Thyroid gland (tissue), 4 donors: ENCODE measurements at regions not wholly inside any gene's neighbourhood (a gene's known extent, or its start where the extent isn't known, plus 50 kb on each side); places are given as distances from the start of the nearest gene placed in this dataset.

ENCODE experiments used
- DNase-seq, 2 donors: peaks; one replicate each; pipeline ENCODE4 v3.0.0-alpha.2; 2019
- H3K27ac ChIP-seq, 3 donors: fragments of 200-600 bp; sonication (generic); 1 replicate in 2 of 3; 2 replicates in 1 of 3; pipeline ENCODE4 v1.5.1; 2016 to 2019; ENCODE audit warnings: mild to moderate bottlenecking in 1 of 3, moderate library complexity in 1 of 3
- H3K27me3 ChIP-seq: fragments of 200-600 bp; sonication (generic); one replicate; pipeline ENCODE4 v1.5.1; 2019
- H3K36me3 ChIP-seq, 2 donors: fragments of 200-600 bp; sonication (generic); one replicate each; pipeline ENCODE4 v1.5.1; 2016 to 2019
- H3K4me1 ChIP-seq, 2 donors: fragments of 200-600 bp; sonication (generic); one replicate each; pipeline ENCODE4 v1.5.1; 2017 to 2019
- H3K4me3 ChIP-seq, 3 donors: fragments of 200-600 bp; sonication (generic); replicated peaks in 1 of 3; 1 replicate in 2 of 3; 2 replicates in 1 of 3; pipeline ENCODE4 v1.5.1; 2016; ENCODE audit warnings: mild to moderate bottlenecking in 1 of 3
- H3K9me3 ChIP-seq: fragments of 200-600 bp; sonication (generic); one replicate; pipeline ENCODE4 v1.5.1; 2017
- POLR2A ChIP-seq, 2 donors: fragments of 450-650 bp; IDR thresholded peaks; one replicate each; pipeline ENCODE4 v1.6.1; 2017; ENCODE audit warnings: antibody characterized with exemption in 2 of 2, mild to moderate bottlenecking in 2 of 2, moderate library complexity in 1 of 2
- WGBS, 2 donors: methylation state at CpG; one replicate each; pipeline ENCODE4 v1.1.5; 2017; 5-methylcytosine and 5-hydroxymethylcytosine counted together
- intact Hi-C: fragments of 100-400 bp; cut with DNase I; formaldehyde crosslinking; loops from one replicate; pipeline ENCODE4 v1.15.1; 2023
- TF ChIP-seq, protein P1 (sequence below), 6 experiments: fragments of 200-600 bp in 3 of 6; fragments of 450-650 bp in 3 of 6; sonication (generic) in 3 of 6; IDR thresholded peaks; one replicate each; pipeline ENCODE4 v1.5.1; 2016 to 2019; ENCODE audit warnings: antibody characterized with exemption in 6 of 6, mild to moderate bottlenecking in 2 of 6, inconsistent platforms in 1 of 6, moderate library complexity in 1 of 6

DNA sequence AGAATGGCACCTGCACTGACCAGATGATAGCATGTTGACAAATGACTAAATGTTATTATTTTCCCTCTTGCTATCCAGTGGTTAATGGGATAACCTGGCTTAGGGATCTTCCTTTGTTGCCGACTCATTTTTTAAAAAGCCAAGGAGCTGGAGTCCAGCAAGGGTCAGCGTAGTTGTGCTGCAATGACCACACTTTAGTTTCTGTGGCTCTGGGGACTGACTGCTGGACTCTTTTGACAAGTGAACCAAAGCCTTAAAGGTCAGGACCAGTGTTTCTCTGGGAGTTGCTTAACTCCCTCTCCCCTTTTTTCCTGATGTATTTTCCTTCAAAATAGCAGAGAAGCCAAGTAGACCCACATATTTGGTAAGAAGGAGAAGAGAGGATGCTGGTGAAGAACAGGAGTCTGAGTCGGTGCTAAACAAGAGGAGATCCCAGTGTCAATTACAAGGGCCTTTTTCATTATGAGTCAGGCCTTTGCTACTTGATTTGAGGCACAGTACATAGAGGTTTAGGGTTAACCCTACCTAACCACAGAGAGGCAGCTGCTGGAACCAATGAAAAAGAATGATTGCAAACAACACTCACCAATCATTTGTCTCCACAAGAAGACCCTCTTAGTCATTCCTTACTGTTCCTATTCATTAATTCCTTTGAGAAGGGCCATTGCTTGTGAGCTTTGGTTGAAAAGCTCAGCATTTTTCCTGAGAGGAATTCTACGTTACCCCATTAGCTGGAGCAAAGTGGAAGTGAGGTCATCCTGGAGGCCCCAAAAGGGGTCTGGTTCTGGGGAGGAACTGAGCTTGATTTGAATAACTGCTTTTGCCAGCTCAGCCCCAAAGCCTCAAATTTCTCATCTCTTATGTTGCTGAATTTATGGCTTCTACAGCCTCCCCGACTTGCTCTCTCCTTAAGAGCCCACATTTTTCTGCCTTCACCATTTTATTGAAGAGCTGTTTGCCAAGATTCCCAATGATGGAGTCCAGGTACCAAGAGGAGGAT is 137.6 kb upstream of the HNMT start:
- no peak overlapping the region for H3K4me3 ChIP-seq
- no peaks in the 10 kb centered on the region for H3K4me1 ChIP-seq
- no peaks in the 10 kb centered on the region for H3K27me3 ChIP-seq
- no peak for DNase-seq
- no peaks in the 10 kb centered on the region for H3K9me3 ChIP-seq
- 77 to 85% methylated on average over 5 of the region's 5 CpGs for WGBS, 2 donors
- no peak for TF ChIP-seq POLR2A (IDR thresholded peaks at IDR 0.05)
- TF ChIP-seq, protein P1, sequence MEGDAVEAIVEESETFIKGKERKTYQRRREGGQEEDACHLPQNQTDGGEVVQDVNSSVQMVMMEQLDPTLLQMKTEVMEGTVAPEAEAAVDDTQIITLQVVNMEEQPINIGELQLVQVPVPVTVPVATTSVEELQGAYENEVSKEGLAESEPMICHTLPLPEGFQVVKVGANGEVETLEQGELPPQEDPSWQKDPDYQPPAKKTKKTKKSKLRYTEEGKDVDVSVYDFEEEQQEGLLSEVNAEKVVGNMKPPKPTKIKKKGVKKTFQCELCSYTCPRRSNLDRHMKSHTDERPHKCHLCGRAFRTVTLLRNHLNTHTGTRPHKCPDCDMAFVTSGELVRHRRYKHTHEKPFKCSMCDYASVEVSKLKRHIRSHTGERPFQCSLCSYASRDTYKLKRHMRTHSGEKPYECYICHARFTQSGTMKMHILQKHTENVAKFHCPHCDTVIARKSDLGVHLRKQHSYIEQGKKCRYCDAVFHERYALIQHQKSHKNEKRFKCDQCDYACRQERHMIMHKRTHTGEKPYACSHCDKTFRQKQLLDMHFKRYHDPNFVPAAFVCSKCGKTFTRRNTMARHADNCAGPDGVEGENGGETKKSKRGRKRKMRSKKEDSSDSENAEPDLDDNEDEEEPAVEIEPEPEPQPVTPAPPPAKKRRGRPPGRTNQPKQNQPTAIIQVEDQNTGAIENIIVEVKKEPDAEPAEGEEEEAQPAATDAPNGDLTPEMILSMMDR (IDR thresholded peaks at IDR 0.05): no peak
- intact Hi-C loops: no loop called here
- H3K36me3 ChIP-seq: no peaks in the 10 kb centered on the region
- H3K27ac ChIP-seq: no peak overlapping the region

DNA sequence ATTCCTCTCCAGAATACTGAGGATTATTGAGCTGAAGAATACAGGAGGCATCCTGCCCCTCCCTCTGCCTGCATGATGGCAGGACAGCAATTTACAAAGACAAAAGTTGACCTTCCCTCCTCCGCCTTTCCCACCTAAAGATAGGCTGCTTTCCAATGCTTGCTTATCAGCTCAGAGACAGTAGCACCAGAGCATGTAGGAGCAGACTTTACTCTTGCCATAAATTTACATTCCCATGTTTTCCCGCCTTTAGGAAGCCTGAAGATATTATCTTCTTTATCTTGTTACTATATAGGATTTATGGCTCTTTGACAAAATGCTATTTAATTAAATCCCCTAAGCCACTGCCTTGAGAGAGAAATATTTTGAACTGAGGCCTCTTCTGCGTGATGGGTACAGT is 135.6 kb upstream of the HNMT start:
- Histone ChIP-seq H3K36me3 (no peaks in the 10 kb centered on the region), H3K4me3 (no peak overlapping the region), H3K9me3 (no peaks in the 10 kb centered on the region), H3K27me3 (no peaks in the 10 kb centered on the region), H3K27ac (no peak overlapping the region), H3K4me1 (no peaks in the 10 kb centered on the region)
- 93% methylated on average over 3 of the region's 3 CpGs for WGBS, 2 donors
- intact Hi-C loops: no loop called here
- TF ChIP-seq, protein P1 (IDR thresholded peaks at IDR 0.05): no peak
- TF ChIP-seq POLR2A (IDR thresholded peaks at IDR 0.05): no peak
- no peak for DNase-seq

DNA sequence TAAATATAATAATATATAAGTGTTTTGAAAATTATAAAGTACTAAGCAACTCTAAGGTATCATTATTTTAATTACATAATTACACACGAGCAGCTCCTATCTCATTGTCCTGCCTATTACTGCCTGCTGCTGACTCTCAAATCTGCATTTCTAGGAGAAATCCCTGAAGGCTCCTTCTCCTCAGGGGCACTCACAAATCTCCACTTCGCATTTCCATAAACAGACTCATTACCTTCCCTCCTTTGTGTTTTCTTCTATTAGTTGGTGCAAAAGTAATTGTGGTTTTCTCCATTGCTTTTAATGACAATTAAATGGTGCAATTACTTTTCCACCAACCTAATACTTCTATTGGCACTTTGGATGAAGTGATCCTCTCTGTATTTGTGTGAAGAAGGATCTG is 135.0 kb upstream of the HNMT start:
- H3K9me3 ChIP-seq: no peaks in the 10 kb centered on the region
- WGBS, 2 donors: 63 to 67% methylated on average over 2 of the region's 2 CpGs
- no peak overlapping the region for H3K4me3 ChIP-seq
- no peak overlapping the region for H3K27ac ChIP-seq
- DNase-seq: no peak
- TF ChIP-seq, protein P1 (IDR thresholded peaks at IDR 0.05): no peak
- TF ChIP-seq POLR2A (IDR thresholded peaks at IDR 0.05): no peak
- intact Hi-C loops: no loop called here
- H3K27me3 ChIP-seq: no peaks in the 10 kb centered on the region
- no peaks in the 10 kb centered on the region for H3K36me3 ChIP-seq
- no peaks in the 10 kb centered on the region for H3K4me1 ChIP-seq

DNA sequence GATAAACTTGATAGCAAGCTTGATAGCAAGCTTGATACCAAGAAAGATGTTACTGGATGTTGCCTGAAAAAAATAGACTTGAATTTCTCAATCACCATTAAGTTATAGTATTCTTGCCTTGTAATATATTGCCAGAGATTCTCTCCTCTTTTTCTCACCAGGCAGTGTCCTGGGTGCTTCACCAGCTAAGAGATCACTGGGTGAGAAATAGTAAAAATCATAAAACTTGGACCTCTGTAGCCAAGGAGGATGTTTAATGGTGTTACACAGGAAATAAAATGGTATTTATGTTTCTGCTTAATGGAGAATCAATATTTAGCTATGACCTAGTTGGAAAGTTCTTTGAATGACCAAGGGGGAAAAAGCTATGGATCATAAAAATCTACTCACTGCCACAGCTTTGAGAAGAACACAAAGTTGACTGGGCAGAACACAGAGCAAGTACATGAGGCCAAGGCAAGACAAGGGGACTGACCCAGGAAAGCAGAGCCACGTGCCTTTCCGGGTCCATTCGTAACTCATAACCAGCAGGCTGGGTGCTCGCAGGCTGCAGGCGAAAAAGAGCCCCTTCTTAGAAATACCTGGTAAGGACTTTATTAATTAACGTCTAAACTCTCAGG is 129.4 kb upstream of the HNMT start:
- intact Hi-C loops: loop anchor here (5.0 kb wide), 1 partner anchor 1413 kb away; no protein-coding TSS in a partner anchor
- WGBS, 2 donors: 82 to 91% methylated on average over 6 of the region's 6 CpGs
- TF ChIP-seq, protein P1 (IDR thresholded peaks at IDR 0.05): no peak
- no peak for TF ChIP-seq POLR2A (IDR thresholded peaks at IDR 0.05)

DNA sequence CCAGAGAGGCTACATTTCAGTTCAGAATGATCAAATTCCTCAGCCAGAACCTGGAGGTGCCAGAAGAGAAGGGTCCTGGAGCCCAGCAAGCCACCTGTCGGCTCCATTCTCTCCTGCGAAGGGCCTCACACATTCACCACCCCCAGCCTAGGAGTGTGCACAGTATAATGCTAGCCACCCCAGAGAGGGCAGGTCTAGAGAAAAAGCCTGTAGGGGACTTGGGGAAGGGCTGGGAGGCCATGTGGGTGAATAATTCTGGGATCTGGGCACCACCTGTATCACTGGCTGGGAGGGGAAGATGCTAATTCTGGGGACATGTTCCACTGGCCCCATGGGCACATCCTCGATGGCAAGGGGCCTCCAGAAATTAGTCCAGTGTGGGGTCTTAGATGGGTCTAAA is 127.6 kb upstream of the HNMT start:
- intact Hi-C loops: loop anchor here (5.0 kb wide), 1 partner anchor 1414 kb away; no protein-coding TSS in a partner anchor
- 78 to 94% methylated on average over 3 of the region's 3 CpGs for WGBS, 2 donors
- no peak for DNase-seq
- H3K27ac ChIP-seq: no peak overlapping the region
- no peak overlapping the region for H3K4me3 ChIP-seq
- H3K36me3 ChIP-seq: no peaks in the 10 kb centered on the region
- no peaks in the 10 kb centered on the region for H3K27me3 ChIP-seq
- H3K9me3 ChIP-seq: no peaks in the 10 kb centered on the region
- TF ChIP-seq, protein P1 (IDR thresholded peaks at IDR 0.05): no peak
- no peak for TF ChIP-seq POLR2A (IDR thresholded peaks at IDR 0.05)
- no peaks in the 10 kb centered on the region for H3K4me1 ChIP-seq

More for the DNA sequence above, 129.4 kb upstream of the HNMT start:
- no peaks in the 10 kb centered on the region for H3K36me3 ChIP-seq
- no peak overlapping the region for H3K27ac ChIP-seq
- no peak overlapping the region for H3K4me3 ChIP-seq
- H3K4me1 ChIP-seq: no peaks in the 10 kb centered on the region
- H3K27me3 ChIP-seq: no peaks in the 10 kb centered on the region
- no peaks in the 10 kb centered on the region for H3K9me3 ChIP-seq
- no peak for DNase-seq
